ENCODE measurements at regions not wholly inside any gene's neighbourhood (a gene's known extent, or its start where the extent isn't known, plus 50 kb on each side); places are given as distances from the start of the nearest gene placed in this dataset.

DNA sequence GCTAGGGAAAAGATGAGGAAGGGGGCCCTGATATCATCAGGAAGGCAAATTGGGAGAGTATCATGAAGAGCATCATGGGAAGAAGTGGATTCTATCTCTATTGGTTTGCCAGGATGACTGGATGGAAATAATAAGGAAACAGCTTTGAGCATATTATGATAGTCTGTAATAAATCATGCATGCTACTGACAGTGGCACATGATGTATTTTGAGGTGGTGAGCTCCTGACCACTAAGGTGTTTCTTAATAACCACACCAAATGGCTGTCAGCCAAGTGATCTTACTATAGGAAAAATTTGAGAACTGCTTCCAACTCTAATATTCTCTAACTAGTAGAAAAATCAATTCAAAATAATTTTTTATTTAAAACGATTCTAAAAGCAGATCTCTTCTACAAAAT is 548.4 kb upstream of the JAG1 start:
- TF ChIP-seq POLR2A (IDR thresholded peaks at IDR 0.05; ENCODE audit: low read depth, low read length) (no peak), SPI1 (IDR thresholded peaks at IDR 0.05; ENCODE audit: low read depth, low read length) (no peak), POLR2AphosphoS5 (IDR thresholded peaks at IDR 0.05; ENCODE audit: low read depth, low read length) (no peak), TAF1 (IDR thresholded peaks at IDR 0.05; ENCODE audit: low read depth, low read length) (no peak)
